ENCODE measurements at regions not wholly inside any gene's neighbourhood (a gene's known extent, or its start where the extent isn't known, plus 50 kb on each side); places are given as distances from the start of the nearest gene placed in this dataset.

DNA sequence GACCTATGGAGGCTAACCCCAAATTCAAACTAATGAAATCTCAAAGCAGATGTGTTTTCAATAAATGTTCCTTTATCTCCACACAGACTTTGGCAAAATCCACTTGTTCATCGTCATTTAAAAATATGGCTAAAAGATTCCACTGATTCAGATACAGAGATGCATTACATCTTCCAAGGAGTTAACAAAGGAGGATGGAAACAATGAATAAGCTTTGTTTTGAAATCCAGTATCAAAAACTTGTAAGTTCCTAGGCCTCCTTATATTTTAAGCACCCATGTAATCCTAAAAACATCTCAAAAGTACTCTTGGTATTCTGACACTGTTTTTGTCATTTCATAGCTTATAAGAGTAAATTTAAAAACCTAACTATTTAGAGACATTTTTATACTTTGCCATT lies 345.6 kb upstream of the ACTBL2 start:
- TF ChIP-seq EZH2 (IDR thresholded peaks at IDR 0.05; ENCODE audit: low read length) = no peak
- TF ChIP-seq, protein P1, sequence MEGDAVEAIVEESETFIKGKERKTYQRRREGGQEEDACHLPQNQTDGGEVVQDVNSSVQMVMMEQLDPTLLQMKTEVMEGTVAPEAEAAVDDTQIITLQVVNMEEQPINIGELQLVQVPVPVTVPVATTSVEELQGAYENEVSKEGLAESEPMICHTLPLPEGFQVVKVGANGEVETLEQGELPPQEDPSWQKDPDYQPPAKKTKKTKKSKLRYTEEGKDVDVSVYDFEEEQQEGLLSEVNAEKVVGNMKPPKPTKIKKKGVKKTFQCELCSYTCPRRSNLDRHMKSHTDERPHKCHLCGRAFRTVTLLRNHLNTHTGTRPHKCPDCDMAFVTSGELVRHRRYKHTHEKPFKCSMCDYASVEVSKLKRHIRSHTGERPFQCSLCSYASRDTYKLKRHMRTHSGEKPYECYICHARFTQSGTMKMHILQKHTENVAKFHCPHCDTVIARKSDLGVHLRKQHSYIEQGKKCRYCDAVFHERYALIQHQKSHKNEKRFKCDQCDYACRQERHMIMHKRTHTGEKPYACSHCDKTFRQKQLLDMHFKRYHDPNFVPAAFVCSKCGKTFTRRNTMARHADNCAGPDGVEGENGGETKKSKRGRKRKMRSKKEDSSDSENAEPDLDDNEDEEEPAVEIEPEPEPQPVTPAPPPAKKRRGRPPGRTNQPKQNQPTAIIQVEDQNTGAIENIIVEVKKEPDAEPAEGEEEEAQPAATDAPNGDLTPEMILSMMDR (optimal IDR thresholded peaks at IDR 0.05 in 1 of 3, IDR thresholded peaks at IDR 0.05 in 1 of 3, conservative IDR thresholded peaks at IDR 0.05 in 1 of 3; ENCODE audit: extremely low read depth in 1 of 3, insufficient read depth in 2 of 3, low read length in 3 of 3) = no peak
